ENCODE measurements at regions not wholly inside any gene's neighbourhood (a gene's known extent, or its start where the extent isn't known, plus 50 kb on each side); places are given as distances from the start of the nearest gene placed in this dataset.
"Not testable (repeated sequence)": the region's sequence is repeated elsewhere in the genome, so short reads cannot be mapped to it uniquely, and the experiment has no call there.

DNA sequence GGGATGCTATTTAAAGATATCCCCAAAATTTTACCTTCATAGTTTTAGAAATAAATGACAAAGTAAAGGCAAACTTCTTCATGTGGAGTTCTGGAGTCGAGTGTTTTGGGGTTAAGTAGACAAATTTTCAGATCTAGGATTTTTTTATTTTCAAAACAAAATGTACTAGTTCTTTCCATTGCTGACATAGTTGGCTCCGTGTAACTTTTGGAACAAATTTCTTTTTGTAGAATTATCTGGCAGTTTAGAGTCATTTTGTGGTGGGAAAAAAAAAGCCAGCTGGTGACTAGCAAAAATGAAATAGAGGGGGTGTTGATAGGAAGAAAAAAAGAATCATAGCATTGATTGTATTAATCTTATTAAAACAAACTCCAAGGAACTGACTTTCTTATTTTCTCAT is 131.6 kb upstream of the TCF21 start:
- no peak for DNase-seq

DNA sequence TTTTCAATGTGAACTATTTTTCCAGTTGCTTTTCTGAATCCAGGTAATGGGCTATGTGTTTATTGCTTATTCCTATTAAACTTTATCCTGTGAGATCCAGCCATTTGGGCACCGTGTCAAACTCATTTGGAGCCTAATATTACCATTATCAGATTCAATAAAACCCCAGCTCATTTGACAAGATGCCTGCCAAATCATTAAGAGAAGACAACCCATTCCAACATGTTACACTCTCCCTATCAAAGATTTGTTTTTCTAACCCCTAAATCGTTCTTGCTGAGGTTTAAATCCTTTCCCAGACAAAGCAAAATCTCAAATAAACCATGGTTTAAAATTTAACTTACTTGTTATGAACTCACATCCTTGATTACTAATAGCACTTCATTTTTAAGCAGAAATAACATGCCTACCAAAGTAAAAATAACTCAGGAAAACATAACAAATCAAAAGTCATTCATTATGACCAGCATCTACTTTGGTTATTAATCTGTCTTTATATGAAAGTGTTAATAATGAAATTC is 130.0 kb upstream of the TCF21 start:
- no peak for DNase-seq

GRCh38 chr6:133759524-133759923 is 129.4 kb upstream of the TCF21 start:
- DNase-seq, result no peak

DNA sequence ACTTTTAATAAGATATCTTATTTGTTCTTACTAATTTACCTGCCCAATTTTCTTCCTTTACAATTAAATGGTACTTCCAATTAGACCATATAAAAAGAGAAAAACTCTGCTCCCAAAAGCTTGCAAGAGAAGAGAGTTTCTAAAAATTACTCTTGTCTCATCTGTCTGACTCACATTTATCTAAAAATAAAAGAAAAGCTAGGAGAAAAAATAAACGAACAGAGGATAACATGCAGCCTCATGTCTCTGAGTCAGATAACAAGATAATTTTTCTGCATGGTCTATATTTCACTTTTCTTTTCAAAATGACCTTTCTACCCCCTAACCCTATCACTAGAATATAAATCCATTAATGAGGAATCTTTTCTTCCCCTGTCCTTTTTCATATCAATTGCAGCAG is 127.2 kb upstream of the TCF21 start:
- no peak for DNase-seq

- no peak for DNase-seq
These were observed 124.7 kb upstream of the TCF21 start for GRCh38 chr6:133764008-133764753.

DNA sequence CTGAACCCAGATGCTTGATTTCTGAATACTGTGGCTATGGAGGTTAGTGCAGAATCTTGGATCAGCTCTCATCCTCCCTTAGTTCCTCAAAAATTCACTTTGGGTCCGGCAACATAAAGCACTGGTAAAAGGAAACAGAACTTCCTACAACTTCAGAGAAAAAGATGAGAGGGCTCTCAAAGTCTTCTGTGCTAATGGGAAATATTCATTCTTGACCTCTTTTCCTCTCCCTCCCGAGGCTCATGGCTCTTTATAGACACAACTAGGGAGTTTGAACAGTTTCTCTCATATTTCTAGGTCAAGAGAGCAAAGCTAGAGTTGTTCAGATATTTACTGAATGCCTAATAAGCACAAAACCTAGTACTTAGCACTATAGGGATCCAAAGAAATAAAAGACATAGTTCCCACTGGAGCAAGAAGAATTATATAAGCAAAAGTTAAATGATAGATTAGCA is 124.1 kb upstream of the TCF21 start:
- no peak for DNase-seq

- no peak for DNase-seq
These were observed 121.4 kb upstream of the TCF21 start for GRCh38 chr6:133767357-133767970.

DNA sequence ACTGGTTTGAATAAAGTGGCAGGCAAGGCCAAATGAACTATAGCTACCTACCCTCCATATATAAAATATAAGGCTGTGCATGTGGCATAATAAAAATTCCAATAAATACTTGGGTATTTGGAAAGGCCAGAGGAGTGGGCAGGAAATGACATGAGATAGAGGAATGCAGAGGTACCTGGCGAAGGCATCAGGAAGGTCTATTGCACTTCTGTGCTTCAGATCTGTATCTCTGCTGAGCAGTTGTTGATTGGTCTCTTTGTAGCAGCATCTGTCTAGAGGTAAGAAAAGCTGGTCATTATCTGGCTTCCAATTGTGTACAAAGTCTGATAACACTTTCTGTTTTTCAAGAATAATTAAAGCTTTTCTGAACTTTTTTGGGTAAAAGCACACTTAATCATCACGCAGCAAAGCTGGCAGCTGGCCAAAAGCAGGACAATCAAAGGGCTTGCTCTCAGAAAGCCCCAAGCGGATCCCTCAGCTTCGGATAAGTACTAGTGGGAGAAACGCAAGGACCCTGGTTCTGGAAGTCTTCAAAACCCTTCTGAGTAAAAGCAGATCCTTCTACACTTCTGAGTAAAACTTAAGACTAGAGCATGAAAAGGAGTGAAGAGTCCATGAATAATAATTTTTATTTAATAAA is 120.1 kb upstream of the TCF21 start:
- DNase-seq, result no peak

DNA sequence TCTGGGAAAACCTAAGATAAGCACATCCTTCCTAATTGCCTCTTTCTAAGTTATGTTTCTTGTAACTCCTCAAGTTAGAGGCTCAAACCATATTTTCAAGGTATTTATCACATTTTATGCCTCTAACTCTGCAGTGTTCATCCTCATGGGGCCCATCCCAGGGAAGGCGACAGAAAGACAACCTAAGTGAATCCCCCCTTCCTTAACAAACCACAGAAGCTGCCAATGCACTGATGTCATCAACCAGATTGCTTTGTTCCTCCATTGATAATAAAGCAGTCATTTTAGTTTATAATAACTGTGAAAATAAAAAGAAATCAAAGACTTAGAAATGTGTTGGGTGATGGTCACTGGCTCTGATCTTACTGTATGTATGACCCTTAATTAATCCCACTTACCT is 119.5 kb upstream of the TCF21 start:
- no peak for DNase-seq

DNA sequence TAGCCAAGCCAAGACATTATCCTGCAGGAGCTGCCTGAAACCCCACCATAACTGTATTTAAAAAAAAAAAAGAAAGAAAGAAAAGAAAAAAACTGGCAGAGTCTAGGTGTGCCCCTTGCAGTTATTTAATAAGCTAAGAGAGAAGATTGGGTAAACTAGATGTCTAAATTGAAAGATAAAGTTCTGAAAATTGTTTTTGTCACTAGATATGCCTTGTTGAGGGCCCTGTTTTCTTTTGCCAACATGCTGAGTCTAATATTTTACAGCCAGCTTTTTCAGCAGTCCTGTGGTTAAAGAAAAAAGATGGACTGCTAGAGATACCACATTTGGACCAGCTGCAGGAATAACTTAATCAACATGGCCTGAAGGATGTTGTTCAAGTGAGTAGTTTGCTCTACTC is 116.3 kb upstream of the TCF21 start:
- DNase-seq, result no peak

GRCh38 chr6:133773776-133774175 is 115.1 kb upstream of the TCF21 start:
- no peak for DNase-seq

- no peak for DNase-seq
These were observed 114.6 kb upstream of the TCF21 start for GRCh38 chr6:133774356-133774755.

- no peak for DNase-seq
These were observed 110.3 kb upstream of the TCF21 start for GRCh38 chr6:133778414-133779130.

DNA sequence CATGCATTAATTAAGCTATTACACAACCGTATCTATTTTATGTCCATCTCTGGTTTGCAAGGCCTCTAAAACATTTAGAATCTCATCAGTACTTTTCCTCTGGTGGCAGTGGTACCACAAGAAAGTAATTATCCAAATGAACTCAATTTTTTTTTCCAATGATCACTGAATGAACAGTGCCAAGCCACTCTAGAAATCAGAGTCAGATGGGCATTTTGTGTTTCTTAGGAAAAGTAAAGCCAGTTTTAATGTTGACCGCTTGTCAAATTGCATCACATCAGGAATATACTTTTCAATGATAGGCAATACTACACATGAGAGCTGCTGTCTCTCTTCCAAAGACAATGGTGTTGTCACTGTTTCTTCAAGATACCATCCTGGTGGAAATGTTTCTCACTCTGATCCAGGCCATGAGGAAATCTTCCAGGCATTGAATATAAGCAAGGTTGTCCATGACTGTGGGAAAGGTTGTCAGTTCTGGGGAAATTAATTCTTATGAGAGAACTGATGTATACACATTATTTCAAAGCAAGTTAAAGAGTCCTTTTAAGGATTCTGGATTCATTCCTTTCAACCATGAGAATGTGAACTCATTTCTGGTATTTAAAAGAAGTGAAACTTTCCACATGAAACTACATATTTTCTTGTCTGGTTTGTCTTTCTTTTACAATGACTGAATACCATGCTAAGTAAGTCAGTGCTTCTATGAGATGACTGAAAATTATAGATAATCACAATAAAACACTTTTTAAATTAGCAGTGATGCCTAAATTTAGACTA is 108.8 kb upstream of the TCF21 start:
- DNase-seq, result no peak

DNA sequence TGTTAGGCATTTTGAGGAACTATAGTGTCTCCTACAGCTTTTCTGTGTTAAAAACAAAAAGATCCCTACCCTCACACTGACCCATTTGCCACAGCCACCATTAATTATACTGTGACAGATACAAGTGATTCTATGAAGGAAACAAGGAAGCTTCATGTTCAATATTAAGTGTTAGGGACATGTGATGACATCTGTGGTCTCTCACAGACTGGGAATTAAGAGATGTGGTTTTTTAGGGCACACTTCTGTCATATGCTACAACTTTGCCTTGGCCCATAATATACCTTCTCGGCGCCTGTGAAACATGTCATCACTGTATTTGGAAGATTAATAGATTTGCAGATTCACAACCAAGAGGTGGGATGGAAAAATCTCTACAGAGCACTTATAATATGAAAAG is 102.9 kb upstream of the TCF21 start:
- no peak for DNase-seq

GRCh38 chr6:133787122-133787521 is 101.8 kb upstream of the TCF21 start:
- DNase-seq, result no peak

- no peak for DNase-seq
These were observed 100.9 kb upstream of the TCF21 start for GRCh38 chr6:133787859-133788505.

- no peak for DNase-seq
These were observed 100.4 kb upstream of the TCF21 start for GRCh38 chr6:133788556-133788955.

GRCh38 chr6:133789449-133789848 is 99.5 kb upstream of the TCF21 start:
- DNase-seq, result not testable (repeated sequence)

DNA sequence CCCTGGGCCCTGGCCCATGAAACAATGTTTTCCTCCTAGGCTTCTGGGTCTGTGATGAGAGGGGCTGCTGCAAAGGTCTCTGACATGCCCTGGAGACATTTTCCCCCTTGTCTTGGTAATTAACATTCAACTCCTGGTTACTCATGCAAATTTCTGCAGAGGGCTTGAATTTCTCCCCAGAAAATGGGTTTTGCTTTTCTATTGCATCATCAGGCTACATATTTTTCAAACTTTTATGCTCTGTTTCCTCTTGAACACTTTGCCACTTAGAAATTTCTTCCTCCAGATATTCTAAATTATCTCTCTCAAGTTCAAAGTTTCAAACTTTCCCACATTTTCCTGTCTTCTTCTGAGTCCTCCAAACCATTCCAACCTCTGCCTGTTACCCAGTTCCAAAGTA is 98.2 kb upstream of the TCF21 start:
- DNase-seq, result not testable (repeated sequence)

GRCh38 chr6:133795051-133795450 is 93.9 kb upstream of the TCF21 start:
- DNase-seq, result not testable (repeated sequence)

DNA sequence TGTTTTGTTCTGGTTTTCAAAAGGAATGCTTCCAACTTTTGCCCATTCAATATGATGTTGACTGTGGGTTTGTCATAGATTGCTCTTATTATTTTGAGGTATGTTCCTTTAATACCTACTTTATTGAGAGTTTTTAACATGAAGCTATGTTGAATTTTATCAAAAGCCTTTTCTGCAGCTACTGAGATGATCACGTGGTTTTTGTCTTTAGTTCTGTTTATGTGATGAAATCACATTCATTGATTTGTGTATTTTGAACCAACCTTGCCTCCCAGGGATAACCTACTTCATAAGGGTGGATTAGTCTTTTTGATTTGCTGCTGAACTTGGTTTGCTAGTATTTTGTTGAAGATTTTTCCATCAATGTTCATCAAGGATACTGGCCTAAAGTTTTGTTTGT is 92.7 kb upstream of the TCF21 start:
- no peak for DNase-seq

Data from stimulated activated CD4-positive, alpha-beta T cell treated with anti-CD3 and anti-CD28 coated beads, Interleukin-4, amount 100 ng/mL, for 1 hour (primary cell).